Activated CD4-positive, alpha-beta T cell treated with anti-CD3 and anti-CD28 coated beads for 4 hours (primary cell): ENCODE measurements at regions not wholly inside any gene's neighbourhood (a gene's known extent, or its start where the extent isn't known, plus 50 kb on each side); places are given as distances from the start of the nearest gene placed in this dataset.
"Not testable (repeated sequence)": the region's sequence is repeated elsewhere in the genome, so short reads cannot be mapped to it uniquely, and the experiment has no call there.

Experiments used
- DNase-seq, 2 donors: peaks; one replicate each; pipeline ENCODE4 v3.0.0-alpha.2; 2020

DNA sequence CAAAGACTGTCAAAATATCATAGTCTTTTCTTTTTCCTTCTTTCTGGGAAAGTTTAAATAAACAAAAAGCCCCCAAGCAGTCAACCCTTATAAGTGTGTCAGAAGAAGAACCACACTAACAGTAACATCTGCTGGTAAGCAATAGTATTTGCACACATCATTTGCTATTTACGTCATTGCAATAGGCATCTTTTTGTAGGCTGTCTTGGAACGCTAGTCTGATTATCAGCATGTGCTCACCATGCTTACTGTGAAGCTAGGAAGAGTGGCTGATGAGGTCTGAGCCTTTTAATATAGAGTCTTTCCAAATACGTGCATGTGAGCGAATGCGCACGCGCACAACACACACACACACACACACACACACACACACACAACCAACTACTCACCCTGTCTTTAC is 599.0 kb upstream of the TPK1 start:
- no peak for DNase-seq

DNA sequence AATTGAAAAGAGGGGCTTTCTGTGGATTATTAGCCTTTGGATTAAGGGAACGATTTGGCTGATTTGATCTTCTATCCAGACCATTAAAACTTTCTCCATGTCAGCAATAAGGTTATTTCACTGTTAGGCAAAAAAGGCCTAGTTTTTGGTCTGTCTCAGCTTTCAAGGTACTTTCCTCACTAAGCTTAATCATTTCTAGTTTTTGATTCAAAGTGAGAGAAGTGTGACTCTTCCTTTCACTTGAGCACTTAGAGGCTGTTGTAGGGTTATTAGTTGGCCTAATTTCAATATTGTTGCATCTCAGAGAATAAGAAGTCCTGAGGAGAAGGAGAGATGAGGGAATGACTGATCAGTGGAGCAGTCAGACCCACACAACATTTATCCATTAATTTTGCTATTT is 596.0 kb upstream of the TPK1 start:
- DNase-seq: no peak

DNA sequence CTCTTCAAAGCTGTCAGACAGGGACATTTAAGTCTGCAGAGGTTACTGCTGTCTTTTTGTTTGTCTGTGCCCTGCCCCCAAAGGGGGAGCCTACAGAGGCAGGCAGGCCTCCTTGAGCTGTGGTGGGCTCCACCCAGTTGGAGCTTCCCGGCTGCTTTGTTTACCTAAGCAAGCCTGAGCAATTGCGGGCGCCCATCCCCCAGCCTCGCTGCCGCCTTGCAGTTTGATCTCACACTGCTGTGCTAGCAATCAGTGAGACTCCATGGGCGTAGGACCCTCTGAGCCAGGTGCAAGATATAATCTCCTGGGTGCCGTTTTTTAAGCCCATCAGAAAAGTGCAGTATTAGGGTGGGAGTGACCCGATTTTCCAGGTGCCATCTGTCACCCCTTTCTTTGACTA is 582.6 kb upstream of the TPK1 start:
- not testable (repeated sequence) for DNase-seq

DNA sequence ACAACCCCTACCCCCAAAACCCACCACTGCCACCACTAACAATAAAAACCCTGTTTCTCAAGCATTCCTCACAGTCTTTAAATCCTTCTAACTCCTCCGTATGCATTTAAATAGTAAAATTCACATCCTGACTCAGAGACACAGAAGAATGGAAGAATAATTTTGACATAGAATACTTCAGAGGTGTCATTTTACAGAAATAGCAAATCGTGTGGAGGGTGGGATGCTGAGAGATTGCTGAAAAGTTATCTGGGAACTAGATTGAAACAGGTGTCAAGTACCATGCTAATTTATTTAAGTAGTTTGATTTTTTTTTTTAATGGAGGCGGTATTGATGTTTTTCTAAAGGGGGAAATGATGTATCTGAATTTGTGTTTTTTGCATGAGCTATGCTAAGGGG is 575.2 kb upstream of the TPK1 start:
- no peak for DNase-seq

DNA sequence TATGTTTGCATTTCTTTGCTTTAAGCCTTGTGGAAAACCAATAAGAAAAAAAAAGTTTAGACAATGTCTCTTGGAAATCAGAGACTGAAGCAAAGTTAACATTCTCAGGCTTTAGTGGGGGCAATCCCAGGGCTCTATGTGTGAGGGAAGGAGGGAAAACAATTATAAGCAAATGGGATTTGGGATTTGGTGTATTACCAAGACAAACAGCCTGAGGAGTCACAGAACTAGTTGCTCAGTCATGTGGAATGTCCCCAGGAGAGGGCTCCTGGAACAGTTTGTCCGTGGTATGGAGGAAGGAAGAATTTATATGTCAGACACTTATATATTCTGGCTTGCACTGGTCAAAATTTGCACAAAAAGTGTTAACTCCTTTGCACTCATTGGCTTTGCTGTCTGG is 562.9 kb upstream of the TPK1 start:
- no peak for DNase-seq

DNA sequence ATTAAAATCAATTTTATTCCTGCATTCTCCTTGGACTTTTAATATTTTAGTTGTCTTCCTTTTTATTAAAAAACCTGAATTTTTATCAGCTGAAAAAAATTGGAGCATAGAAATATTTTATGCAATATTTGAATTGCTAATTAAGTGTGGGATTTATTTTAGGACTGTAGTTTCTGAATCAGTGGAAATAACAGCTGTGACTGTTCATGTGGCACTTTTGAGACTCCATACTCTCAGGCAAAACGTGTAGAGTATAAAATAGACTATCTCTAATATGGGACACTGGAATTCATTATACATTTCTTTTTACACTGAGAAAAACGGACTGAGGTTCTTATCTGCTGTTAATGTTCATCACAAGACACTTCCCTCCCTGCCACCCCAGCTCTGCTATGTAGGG is 558.3 kb upstream of the TPK1 start:
- DNase-seq: no peak

DNA sequence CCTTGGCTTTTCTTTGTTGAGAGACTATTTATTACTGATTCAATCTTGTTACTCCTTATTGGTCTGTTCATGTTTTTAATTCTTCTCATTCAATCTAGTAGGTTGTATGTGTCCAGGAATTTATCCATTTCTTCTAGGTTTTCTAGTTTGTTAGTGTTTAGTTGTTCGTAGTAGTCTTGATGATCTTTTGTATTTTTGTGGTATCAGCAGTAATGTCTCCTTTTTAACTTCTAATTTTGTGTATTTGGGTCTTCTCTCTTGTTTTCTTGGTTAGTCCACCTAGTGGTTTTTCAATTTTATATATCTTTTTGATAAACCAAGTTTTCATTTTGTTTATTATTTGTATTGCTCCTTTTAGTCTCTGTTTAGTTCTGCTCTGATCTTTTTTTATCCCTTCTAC is 546.9 kb upstream of the TPK1 start:
- DNase-seq: no peak

DNA sequence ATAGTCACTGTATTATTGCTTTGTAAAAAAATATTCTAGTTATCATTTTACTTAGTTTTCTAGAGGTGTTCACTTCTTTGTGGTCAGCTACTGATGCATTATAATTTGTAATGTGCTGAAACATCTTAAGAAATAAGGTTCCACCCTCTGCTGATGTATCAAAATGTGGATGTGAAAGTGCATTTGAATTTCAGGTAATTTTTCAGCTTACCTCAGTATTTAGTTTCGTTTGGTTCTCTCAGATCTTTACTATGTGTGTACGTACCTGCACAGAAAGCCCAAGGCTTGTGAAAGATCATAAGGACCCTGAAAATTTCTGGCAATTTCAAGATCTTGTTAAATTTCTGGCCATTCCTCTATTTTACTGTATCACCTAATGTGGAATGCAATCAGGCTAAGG is 542.3 kb upstream of the TPK1 start:
- no peak for DNase-seq

DNA sequence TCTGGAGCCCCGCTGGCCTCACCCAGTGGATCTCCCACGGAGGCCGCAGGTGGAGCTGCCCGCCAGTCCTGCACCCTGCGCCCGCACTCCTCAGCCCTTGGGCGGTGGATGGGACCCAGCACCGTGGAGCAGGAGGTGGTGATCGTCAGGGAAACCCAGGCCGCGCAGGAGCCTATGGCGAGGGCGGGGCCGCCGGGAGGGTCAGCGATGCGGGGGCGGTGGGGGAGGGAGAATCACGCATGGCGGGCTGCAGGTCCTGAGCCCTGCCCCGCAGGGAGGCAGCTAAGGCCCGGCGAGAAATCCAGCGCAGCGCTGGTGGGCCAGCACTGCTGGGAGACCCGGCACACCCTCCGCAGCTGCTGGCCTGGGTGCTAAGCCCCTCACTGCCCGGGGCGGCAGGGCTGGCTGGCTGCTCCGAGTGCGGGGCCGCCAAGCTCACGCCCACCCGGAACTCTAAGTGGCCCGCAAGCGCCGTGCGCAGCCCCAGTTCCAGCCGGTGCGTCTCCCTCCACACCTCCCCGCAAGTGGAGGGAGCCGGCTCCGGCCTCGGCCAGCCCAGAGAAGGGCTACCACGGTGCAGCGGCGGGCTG is 524.8 kb upstream of the TPK1 start:
- no peak for DNase-seq

DNA sequence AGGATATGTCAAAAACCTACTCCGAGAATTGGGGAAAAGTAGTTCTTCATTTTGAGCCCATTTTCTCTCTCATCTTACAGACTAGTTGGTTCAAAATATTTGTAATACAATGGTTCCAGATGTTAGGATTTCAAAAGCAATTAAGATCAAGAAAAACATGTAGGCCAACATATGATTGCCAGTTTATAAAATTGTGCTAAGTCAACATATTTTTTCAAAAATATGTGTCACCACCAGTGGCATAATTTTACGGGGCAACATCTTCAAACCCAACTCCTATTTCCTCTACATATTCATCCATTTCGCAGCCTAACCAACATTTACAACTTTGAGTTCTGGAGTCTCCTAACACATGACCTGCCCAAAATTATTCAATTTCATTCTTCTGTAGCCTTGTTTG is 514.5 kb upstream of the TPK1 start:
- DNase-seq: no peak

DNA sequence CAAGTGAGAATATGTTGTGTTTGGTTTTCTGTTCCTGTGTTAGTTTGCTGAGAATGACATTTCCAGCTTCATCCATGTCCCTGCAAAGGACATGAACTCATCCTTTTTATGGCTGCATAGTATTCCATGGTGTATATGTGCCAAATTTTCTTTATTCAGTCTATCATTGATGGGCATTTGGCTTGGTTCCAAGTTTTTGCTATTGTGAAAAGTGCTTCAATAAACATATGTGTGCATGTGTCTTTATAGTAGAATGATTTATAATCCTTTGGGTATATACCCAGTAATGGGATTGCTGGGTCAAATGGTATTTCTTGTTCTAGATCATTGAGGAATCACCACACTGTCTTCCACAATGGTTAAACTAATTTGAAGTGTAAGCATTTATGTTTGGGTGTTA is 513.6 kb upstream of the TPK1 start:
- not testable (repeated sequence) for DNase-seq

DNA sequence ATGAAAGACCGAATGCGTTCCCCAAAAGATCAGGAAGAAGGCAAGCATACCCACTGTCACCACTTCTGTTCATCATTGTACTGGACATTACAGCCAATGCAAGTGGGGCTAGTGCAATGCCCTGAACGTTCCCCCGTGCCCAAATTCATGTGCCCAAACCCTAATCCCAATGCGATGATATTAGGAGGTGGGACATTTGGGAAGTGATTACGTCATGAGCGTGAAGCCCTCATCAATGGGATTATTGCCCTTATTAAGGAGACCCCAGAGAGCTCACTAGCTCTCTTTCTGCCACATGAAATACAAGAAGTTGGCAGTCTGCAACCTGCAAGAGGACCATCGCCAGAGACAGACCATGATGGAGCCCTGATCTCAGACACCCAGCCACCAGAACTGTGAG is 511.4 kb upstream of the TPK1 start:
- DNase-seq: no peak

DNA sequence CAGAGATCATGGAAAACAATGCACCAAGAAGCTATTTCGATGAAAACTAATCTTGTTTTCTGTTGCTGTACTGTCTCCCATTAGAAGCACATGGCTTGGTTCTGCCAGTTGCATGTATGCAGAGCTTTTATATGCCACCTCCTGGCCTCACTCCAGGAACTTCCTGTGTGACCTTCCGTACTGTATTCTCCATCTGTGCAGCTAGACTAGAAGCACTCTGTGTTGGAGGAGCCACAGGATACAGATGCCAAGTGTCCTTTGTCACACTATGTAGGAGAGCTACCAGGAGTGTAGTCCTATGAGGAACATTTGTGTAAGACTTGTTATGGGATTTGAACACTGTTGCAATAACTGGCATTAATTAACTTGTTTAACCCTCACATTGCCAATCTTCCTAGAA is 503.5 kb upstream of the TPK1 start:
- DNase-seq: no peak

DNA sequence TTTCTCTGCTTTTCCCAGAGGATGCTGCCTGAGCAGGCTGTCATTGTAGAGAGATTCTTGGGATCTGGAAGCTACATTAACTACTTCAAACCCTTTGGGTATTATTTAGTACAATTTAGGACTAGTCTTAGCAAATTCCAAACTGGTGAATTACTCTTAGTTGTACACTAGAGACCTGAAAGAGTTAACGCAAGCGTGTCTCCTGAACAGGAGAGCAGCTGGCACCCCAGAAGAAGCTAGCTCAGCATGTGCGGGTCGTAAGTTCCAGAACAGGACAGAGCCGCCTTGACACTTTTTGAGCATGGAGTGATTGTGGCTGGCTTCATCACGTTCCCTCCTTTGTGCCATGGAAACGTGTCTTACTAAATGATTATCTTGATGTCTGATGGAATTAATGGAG is 495.7 kb upstream of the TPK1 start:
- DNase-seq: no peak

DNA sequence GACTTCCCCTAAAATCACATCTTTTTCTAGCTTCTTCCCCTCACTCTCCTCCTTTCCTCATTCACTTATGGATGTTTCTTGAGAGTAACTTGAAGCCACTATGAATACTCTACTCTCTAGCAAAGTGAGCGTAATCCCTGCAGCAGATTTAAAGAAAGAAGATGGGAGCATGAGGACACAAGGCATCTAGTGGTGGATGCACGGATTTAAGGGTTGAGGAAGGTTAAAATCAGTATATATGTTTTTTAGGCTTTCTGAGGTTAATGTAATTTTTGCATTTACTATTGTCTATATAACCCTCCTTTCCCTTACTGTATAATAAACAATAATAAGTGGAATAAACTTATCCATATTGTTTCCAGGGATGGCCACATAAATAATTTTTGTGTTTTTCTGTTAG is 495.2 kb upstream of the TPK1 start:
- no peak for DNase-seq

DNA sequence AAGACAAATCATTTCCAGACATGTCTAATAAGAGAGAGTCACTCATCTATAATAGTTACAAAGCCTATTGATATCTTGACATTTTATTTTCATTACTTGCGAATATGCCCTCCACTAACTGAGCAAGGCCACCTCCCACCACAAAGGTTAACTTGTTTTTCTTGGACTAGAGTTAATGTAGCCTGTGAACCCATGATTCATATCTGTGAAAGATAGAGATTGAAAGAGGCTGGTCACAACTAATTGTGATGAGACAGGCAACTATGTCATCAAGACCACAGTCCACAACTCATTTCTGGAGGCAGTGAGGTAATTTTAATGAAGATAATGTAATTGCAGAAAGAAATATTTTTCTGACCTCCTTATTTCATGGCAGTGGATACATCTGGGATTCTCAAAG is 491.8 kb upstream of the TPK1 start:
- no peak for DNase-seq

DNA sequence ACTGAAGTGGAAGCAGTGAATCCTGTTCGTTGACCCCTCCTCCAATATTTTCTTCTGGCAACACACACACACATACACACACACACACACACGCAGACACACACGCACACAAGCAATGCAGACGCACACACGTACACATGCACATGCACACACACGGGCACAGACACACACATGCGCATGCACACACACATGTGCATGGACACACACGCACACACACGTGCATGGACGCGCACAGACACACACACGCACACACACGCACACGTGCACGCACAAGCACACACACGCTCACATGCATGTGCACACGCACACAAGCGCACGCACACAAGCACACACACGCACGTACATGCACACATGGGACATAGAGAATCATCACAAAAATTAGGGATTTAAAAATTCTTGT is 488.2 kb upstream of the TPK1 start:
- no peak for DNase-seq

DNA sequence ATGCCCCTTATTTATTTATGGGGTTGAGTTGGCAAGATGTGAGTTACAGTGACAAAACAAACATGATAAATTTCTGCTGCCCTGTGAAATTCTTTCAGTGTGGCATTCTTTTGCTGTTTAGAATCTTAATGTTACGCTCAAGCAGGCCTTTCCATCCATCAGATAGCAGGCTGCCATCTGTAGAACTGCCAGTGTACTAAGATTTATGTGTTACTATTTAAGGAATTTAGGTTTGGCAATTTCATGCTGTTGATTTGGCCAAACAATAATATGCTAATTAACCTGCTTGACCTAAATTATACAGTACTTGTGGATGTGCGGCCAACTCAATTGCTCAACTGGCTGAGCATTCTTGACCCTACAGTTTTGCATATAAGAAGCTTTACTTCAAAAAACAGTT is 477.7 kb upstream of the TPK1 start:
- DNase-seq: no peak

DNA sequence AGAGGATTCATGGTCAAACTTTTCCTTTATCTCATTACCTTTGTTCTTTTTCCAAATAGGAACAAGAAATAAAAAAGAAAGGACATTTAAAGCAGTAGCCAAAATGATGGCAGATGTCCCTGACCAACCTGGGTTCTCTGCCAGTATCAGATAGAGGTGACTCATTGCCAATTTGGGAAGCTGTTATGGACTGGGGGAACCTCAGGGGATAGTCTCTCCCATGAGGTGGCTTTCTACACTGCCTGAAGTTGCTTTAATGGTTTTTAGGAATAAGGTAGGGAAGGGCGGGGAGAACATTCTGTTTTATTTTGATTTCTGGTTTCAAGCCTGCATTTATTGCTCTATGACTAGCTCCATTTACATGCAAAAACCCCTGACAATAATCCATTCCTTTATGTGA is 457.9 kb upstream of the TPK1 start:
- no peak for DNase-seq

DNA sequence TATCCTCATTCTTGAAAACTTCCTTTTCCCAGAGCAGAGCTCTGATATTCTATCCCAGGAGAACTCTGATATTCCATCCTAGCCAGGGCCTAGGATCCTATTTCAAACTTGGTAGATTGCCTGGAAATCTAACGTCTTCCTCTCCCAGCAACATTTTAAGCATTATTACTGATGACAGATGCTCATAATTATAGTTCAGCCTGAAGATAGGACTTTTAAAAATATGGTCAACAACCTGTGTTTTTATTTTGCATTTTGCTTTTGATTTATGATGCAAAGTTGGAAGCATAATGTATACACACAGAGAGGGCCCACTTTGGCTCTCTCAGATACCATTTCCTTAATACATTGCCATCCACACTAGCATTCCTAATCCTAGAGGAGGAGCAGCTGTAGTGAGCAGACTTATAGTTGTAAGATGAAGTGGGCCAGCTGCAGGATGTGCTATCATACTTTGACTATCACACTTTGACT is 457.4 kb upstream of the TPK1 start:
- no peak for DNase-seq

DNA sequence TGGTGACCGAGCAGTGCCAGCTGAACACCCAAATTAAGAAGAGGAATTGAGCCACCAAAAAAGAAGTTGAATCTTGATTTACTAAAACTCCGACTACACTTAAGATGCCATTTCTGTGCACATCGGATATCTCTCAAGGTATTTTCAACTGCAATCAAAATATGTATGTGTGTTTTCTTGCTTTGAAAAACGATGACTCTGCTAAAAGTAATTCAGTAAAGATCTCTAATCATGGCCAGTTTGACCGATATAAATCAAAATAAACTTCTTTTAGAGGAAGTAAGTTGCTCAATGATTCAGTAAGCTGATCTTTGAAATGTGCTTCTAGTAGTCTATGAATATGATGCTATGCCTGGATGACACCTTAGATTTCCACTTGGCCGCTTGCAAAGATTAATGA is 453.5 kb upstream of the TPK1 start:
- DNase-seq: no peak

DNA sequence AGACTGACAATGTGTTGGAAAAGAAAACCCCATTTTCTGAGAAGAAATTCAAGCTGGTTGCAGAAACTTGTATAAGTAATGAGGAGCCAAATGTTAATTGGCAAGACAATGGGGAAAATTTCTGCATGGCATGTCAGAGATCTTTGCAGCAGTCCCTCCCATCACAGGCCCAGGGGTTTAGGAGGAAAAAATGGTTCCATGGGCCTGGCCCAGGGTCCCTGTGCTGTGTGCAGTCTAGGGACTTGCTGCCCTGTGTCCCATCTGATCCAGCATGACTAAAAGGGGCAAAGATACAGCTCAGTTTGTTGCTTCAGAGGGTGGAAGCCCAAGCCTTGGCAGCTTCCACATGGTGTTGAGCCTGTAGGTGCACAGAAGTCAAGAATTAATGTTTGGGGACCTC is 440.3 kb upstream of the TPK1 start:
- no peak for DNase-seq

DNA sequence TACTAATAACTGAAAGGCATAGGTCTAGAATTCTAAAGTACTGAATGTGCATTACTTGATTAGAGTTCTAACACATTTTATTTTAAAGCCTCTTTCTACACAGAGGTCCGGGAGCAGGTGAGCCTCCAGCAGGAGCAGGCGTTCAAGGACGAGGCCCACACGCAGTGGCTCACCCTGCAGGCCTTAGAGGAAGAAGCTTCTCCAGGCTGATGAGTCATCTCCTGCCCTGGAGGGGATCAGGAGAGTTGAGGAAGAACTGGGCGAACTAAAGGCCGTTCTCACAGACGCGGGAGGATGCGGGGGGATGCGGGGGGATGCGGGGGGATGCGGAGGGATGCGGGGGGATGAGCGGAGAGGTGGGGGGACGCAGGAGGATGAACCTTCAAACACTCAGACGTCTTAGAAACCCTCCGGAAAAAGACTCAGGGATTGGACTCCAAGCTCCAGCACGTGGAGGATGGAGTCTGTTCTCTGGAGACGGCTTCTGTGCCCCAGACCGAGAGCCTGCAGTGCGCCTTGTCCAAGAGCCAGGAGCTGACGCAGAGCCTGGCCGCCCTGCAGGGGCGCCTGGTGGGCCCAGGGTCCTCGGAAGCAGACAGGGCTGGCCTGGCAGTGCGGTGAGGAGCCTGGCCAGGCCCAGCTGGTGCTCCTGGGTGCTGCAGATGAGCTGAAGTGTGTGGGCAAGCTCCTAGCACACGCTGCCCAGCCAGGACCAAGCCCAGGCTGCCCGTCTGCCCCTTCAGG is 433.7 kb upstream of the TPK1 start:
- DNase-seq: no peak

DNA sequence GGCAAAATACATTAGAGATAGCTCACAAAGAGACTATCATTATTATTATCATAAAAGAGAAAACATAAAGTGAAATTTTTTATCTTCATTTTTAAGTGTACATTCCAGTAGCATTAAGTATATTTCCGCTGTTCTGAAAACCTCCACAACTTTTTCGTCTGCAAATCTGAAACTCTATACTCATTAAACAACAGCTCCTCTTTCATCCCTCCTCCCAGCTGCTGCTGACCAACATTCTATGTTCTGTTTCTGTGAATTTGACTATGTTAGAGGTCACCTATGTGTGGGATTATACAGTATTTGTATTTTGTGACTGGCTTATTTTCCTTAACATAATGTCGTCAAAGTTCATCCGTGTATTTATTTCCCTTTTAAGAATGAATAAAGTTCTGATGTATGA is 429.3 kb upstream of the TPK1 start:
- DNase-seq: no peak

DNA sequence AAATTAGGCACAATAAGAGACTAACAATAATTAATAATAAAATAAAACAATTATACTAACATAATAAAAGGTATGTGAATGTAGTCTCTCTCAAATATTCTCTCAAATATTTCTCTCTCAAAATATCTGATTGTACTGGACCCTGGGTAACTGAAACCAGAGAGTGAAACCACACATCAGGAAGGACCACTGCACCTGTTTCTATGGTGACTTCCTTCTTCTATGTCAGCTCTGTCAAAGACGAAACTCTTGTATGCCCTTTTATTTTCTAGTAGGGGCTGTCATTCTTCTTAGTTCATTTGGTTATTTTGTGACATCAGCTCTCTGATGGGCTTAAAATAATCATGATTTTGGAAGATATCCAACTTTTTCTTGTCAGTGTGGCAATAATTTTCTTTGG is 428.0 kb upstream of the TPK1 start:
- no peak for DNase-seq
